WTC11 (cell line): ENCODE measurements at regions not wholly inside any gene's neighbourhood (a gene's known extent, or its start where the extent isn't known, plus 50 kb on each side); places are given as distances from the start of the nearest gene placed in this dataset.

Experiments
- ESRRA ChIP-seq: sonication (generic); formaldehyde crosslinking; IDR thresholded peaks from 2 replicates; pipeline ENCODE4 v1.8.1; 2022; ENCODE audit warnings: mild to moderate bottlenecking, missing genetic modification reagents, borderline replicate concordance
- KAT7 ChIP-seq: sonication (generic); formaldehyde crosslinking; IDR thresholded peaks from 2 replicates; pipeline ENCODE4 v1.8.1; 2023; ENCODE audit warnings: missing genetic modification reagents, mild to moderate bottlenecking, borderline replicate concordance
- NR2C2 ChIP-seq: sonication (generic); formaldehyde crosslinking; IDR thresholded peaks from 2 replicates; pipeline ENCODE4 v1.8.0; 2022; ENCODE audit warnings: mild to moderate bottlenecking, missing genetic modification reagents
- TCF7 ChIP-seq: sonication (generic); formaldehyde crosslinking; IDR thresholded peaks from 2 replicates; pipeline ENCODE4 v1.8.0; 2022; ENCODE audit warnings: mild to moderate bottlenecking, low read depth, missing genetic modification reagents, moderate library complexity
- TF ChIP-seq, protein P1 (sequence below): fragments of 200-600 bp; IDR thresholded peaks from 2 replicates; pipeline ENCODE4 v1.8.0; 2022; ENCODE audit warnings: antibody characterized with exemption
- TF ChIP-seq, protein P2 (sequence below): sonication (generic); formaldehyde crosslinking; IDR thresholded peaks from 2 replicates; pipeline ENCODE4 v1.8.1; 2023; ENCODE audit warnings: mild to moderate bottlenecking, moderate library complexity, missing genetic modification reagents
- TF ChIP-seq, protein P3 (sequence below): sonication (generic); formaldehyde crosslinking; IDR thresholded peaks from 2 replicates; pipeline ENCODE4 v1.8.1; 2023; ENCODE audit warnings: mild to moderate bottlenecking, missing genetic modification reagents
- TF ChIP-seq, protein P4 (sequence below): sonication (generic); formaldehyde crosslinking; IDR thresholded peaks from 2 replicates; pipeline ENCODE4 v1.8.1; 2023; ENCODE audit warnings: mild to moderate bottlenecking, missing genetic modification reagents, borderline replicate concordance
- TF ChIP-seq, protein P5 (sequence below): sonication (generic); formaldehyde crosslinking; IDR thresholded peaks from 2 replicates; pipeline ENCODE4 v1.8.0; 2022; ENCODE audit warnings: mild to moderate bottlenecking, missing genetic modification reagents

DNA sequence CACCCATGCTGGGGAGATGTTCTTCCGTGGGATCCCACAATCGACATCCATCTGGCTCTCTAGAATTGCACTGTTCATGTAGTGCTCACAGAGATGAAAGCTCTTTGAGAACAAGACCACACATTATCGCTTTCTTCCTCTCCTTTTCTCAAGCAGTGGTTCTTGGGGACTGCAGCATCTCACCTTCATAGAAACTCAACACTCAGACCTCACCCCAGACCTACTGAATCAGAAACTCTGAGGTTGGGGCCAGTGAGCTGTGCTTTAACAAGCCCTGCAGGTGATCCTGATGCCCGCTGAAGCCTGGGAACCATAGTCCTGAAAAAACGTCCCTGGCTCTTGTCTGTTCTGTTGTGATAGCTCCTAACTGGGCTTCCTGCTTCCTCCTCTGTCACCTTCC is 251.3 kb upstream of the FGGY start:
- TF ChIP-seq, protein P1, sequence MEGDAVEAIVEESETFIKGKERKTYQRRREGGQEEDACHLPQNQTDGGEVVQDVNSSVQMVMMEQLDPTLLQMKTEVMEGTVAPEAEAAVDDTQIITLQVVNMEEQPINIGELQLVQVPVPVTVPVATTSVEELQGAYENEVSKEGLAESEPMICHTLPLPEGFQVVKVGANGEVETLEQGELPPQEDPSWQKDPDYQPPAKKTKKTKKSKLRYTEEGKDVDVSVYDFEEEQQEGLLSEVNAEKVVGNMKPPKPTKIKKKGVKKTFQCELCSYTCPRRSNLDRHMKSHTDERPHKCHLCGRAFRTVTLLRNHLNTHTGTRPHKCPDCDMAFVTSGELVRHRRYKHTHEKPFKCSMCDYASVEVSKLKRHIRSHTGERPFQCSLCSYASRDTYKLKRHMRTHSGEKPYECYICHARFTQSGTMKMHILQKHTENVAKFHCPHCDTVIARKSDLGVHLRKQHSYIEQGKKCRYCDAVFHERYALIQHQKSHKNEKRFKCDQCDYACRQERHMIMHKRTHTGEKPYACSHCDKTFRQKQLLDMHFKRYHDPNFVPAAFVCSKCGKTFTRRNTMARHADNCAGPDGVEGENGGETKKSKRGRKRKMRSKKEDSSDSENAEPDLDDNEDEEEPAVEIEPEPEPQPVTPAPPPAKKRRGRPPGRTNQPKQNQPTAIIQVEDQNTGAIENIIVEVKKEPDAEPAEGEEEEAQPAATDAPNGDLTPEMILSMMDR = no peak
- no peak for TF ChIP-seq KAT7
- TF ChIP-seq, protein P2, sequence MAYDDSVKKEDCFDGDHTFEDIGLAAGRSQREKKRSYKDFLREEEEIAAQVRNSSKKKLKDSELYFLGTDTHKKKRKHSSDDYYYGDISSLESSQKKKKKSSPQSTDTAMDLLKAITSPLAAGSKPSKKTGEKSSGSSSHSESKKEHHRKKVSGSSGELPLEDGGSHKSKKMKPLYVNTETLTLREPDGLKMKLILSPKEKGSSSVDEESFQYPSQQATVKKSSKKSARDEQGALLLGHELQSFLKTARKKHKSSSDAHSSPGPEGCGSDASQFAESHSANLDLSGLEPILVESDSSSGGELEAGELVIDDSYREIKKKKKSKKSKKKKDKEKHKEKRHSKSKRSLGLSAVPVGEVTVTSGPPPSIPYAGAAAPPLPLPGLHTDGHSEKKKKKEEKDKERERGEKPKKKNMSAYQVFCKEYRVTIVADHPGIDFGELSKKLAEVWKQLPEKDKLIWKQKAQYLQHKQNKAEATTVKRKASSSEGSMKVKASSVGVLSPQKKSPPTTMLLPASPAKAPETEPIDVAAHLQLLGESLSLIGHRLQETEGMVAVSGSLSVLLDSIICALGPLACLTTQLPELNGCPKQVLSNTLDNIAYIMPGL = no peak
- TF ChIP-seq NR2C2 (CRISPR knock-in tag) = no peak
- TF ChIP-seq, protein P3, sequence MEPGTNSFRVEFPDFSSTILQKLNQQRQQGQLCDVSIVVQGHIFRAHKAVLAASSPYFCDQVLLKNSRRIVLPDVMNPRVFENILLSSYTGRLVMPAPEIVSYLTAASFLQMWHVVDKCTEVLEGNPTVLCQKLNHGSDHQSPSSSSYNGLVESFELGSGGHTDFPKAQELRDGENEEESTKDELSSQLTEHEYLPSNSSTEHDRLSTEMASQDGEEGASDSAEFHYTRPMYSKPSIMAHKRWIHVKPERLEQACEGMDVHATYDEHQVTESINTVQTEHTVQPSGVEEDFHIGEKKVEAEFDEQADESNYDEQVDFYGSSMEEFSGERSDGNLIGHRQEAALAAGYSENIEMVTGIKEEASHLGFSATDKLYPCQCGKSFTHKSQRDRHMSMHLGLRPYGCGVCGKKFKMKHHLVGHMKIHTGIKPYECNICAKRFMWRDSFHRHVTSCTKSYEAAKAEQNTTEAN (CRISPR knock-in tag) = no peak
- no peak for TF ChIP-seq TCF7 (CRISPR knock-in tag)
- no peak for TF ChIP-seq ESRRA
- TF ChIP-seq, protein P4, sequence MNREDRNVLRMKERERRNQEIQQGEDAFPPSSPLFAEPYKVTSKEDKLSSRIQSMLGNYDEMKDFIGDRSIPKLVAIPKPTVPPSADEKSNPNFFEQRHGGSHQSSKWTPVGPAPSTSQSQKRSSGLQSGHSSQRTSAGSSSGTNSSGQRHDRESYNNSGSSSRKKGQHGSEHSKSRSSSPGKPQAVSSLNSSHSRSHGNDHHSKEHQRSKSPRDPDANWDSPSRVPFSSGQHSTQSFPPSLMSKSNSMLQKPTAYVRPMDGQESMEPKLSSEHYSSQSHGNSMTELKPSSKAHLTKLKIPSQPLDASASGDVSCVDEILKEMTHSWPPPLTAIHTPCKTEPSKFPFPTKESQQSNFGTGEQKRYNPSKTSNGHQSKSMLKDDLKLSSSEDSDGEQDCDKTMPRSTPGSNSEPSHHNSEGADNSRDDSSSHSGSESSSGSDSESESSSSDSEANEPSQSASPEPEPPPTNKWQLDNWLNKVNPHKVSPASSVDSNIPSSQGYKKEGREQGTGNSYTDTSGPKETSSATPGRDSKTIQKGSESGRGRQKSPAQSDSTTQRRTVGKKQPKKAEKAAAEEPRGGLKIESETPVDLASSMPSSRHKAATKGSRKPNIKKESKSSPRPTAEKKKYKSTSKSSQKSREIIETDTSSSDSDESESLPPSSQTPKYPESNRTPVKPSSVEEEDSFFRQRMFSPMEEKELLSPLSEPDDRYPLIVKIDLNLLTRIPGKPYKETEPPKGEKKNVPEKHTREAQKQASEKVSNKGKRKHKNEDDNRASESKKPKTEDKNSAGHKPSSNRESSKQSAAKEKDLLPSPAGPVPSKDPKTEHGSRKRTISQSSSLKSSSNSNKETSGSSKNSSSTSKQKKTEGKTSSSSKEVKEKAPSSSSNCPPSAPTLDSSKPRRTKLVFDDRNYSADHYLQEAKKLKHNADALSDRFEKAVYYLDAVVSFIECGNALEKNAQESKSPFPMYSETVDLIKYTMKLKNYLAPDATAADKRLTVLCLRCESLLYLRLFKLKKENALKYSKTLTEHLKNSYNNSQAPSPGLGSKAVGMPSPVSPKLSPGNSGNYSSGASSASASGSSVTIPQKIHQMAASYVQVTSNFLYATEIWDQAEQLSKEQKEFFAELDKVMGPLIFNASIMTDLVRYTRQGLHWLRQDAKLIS (CRISPR knock-in tag) = no peak
- TF ChIP-seq, protein P5, sequence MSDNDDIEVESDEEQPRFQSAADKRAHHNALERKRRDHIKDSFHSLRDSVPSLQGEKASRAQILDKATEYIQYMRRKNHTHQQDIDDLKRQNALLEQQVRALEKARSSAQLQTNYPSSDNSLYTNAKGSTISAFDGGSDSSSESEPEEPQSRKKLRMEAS (CRISPR knock-in tag) = no peak
